ENCODE measurements at regions not wholly inside any gene's neighbourhood (a gene's known extent, or its start where the extent isn't known, plus 50 kb on each side); places are given as distances from the start of the nearest gene placed in this dataset.

DNA sequence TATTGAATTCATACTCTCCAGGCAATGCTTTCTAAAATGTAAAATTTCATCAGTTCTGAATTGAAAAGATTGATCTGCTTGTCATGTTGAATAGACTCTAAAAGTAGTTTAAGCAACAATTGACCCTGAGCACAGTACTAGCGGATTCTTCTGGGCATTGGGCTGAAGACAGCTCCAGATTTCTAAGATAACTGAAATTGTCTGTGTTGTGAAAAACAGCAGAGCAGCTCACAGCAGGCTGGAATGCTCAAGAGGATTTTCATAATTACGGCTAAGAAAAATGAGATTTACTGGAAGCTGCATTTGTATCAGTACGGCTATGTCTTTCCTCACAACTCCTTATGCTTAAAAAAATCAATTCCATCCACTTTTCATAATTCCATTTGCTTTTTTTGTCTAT, 373.7 kb downstream of the HACE1 start:
- no peaks in the 10 kb centered on the region for H4K20me1 ChIP-seq (replicated peaks; ENCODE audit: control insufficient read depth, extremely low read depth, insufficient read depth, low read length)
- dilution Hi-C loops (cut with MboI; ENCODE audit: extremely low pct_ligation_motif_present, low sequenced_read_pairs) (no loop called here), intact Hi-C loops (cut with micrococcal nuclease) (no loop called here)
- H3K36me3 ChIP-seq (ENCODE audit: control insufficient read depth in 2 of 2, extremely low read depth in 1 of 2, insufficient read depth in 2 of 2, low read length in 2 of 2) = no peaks in the 10 kb centered on the region
- H3K4me2 ChIP-seq (ENCODE audit: insufficient read depth, low read length) = no peak overlapping the region
- no peak overlapping the region for H3K27ac ChIP-seq (ENCODE audit: insufficient read depth, low read depth, low read length)
- DNase-seq (ENCODE audit: low read depth, low spot score) = no peak
- H3K9me1 ChIP-seq (replicated peaks; ENCODE audit: control insufficient read depth, extremely low read depth, insufficient read depth, low read length) = no peaks in the 10 kb centered on the region
- TF ChIP-seq, protein P1, sequence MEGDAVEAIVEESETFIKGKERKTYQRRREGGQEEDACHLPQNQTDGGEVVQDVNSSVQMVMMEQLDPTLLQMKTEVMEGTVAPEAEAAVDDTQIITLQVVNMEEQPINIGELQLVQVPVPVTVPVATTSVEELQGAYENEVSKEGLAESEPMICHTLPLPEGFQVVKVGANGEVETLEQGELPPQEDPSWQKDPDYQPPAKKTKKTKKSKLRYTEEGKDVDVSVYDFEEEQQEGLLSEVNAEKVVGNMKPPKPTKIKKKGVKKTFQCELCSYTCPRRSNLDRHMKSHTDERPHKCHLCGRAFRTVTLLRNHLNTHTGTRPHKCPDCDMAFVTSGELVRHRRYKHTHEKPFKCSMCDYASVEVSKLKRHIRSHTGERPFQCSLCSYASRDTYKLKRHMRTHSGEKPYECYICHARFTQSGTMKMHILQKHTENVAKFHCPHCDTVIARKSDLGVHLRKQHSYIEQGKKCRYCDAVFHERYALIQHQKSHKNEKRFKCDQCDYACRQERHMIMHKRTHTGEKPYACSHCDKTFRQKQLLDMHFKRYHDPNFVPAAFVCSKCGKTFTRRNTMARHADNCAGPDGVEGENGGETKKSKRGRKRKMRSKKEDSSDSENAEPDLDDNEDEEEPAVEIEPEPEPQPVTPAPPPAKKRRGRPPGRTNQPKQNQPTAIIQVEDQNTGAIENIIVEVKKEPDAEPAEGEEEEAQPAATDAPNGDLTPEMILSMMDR (IDR thresholded peaks at IDR 0.05; ENCODE audit: extremely low read depth in 1 of 2, insufficient read depth in 1 of 2, low read depth in 1 of 2, low read length in 2 of 2) = no peak
- TF ChIP-seq FOS (IDR thresholded peaks at IDR 0.05; ENCODE audit: borderline replicate concordance, insufficient read depth, low read length) (no peak), EZH2 (IDR thresholded peaks at IDR 0.05; ENCODE audit: borderline replicate concordance, low read depth, low read length, severe bottlenecking) (no peak), POLR2AphosphoS5 (IDR thresholded peaks at IDR 0.05; ENCODE audit: insufficient read depth, low read depth, low read length) (no peak), GATA2 (IDR thresholded peaks at IDR 0.05; ENCODE audit: insufficient read depth, insufficient read length, low read depth, low read length) (no peak), JUN (IDR thresholded peaks at IDR 0.05; ENCODE audit: borderline replicate concordance, insufficient read depth, insufficient read length, low read depth) (no peak), MYC (IDR thresholded peaks at IDR 0.05; ENCODE audit: low read depth, low read length) (no peak), POLR2A (IDR thresholded peaks at IDR 0.05; ENCODE audit: low read depth, low read length) (no peak)
- TF ChIP-seq, protein P2, sequence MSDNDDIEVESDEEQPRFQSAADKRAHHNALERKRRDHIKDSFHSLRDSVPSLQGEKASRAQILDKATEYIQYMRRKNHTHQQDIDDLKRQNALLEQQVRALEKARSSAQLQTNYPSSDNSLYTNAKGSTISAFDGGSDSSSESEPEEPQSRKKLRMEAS (IDR thresholded peaks at IDR 0.05; ENCODE audit: insufficient read depth, insufficient read length) = no peak
- no peaks in the 10 kb centered on the region for H3K9me3 ChIP-seq (replicated peaks; ENCODE audit: control insufficient read depth, insufficient read depth, low read length)
- FAIRE-seq = peak; percentile 53
- H3K9ac ChIP-seq (replicated peaks; ENCODE audit: extremely low read depth, insufficient read depth, low read length) = no peak overlapping the region
- H3K4me3 ChIP-seq (replicated peaks in 1 of 3; ENCODE audit: insufficient read depth in 1 of 3, low read depth in 1 of 3, low read length in 3 of 3) = no peak overlapping the region
- H2AFZ ChIP-seq (ENCODE audit: low read depth, low read length) = no peak overlapping the region
- ChIA-PET CTCF (no interaction called here), POLR2A (no interaction called here)
- no peaks in the 10 kb centered on the region for H3K4me1 ChIP-seq (ENCODE audit: control insufficient read depth, extremely low read depth, insufficient read depth, low read length)
- BruUV-seq (replicated peaks) = no TSS peak
- no peaks in the 10 kb centered on the region for H3K79me2 ChIP-seq (ENCODE audit: control insufficient read depth, insufficient read depth, low read length)
- H3K27me3 ChIP-seq (ENCODE audit: control insufficient read depth in 2 of 2, insufficient read depth in 2 of 2, low read length in 2 of 2) = peaks cover 1 to 8% of the 10 kb centered on the region in 2 experiments

Data from endothelial cell of umbilical vein (primary cell).